Lung (tissue), 11 donors: ENCODE measurements at regions not wholly inside any gene's neighbourhood (a gene's known extent, or its start where the extent isn't known, plus 50 kb on each side); places are given as distances from the start of the nearest gene placed in this dataset.
"Not testable (repeated sequence)": the region's sequence is repeated elsewhere in the genome, so short reads cannot be mapped to it uniquely, and the experiment has no call there.

Source experiments
- ATAC-seq: fragments of 200-7000 bp; cut with Tn5 transposase; one replicate; pipeline ENCODE4 v1.9.1; 2020; ENCODE audit warnings: moderate number of reproducible peaks; ENCODE audit not compliant: insufficient read depth, low FRiP score
- DNase-seq, 3 donors: peaks; one replicate each; pipeline ENCODE4 v3.0.0-alpha.2; 2013 to 2017
- H3K27ac ChIP-seq, 2 donors: one replicate each; pipeline ENCODE4 v1.5.1; 2013; ENCODE audit warnings: mild to moderate bottlenecking in 2 of 2, moderate library complexity in 2 of 2, control low read depth in 1 of 2, inconsistent platforms in 1 of 2, low read depth in 1 of 2, low read length in 1 of 2
- H3K27me3 ChIP-seq, 3 donors: one replicate each; pipeline ENCODE4 v1.5.1; 2013; ENCODE audit warnings: low read length in 2 of 3; ENCODE audit not compliant: control insufficient read depth in 3 of 3, insufficient read depth in 3 of 3
- H3K36me3 ChIP-seq, 4 donors: one replicate each; pipeline ENCODE4 v1.5.1; 2013; ENCODE audit warnings: low read length in 4 of 4, mild to moderate bottlenecking in 1 of 4, moderate library complexity in 1 of 4; ENCODE audit not compliant: control insufficient read depth in 4 of 4, insufficient read depth in 4 of 4
- H3K4me1 ChIP-seq, 5 donors: one replicate each; pipeline ENCODE4 v1.5.1; 2013; ENCODE audit warnings: low read length in 5 of 5, mild to moderate bottlenecking in 2 of 5, moderate library complexity in 1 of 5; ENCODE audit not compliant: control insufficient read depth in 5 of 5, insufficient read depth in 5 of 5
- H3K4me3 ChIP-seq: one replicate; pipeline ENCODE4 v1.5.1; 2013; ENCODE audit warnings: mild to moderate bottlenecking, control low read depth, moderate library complexity
- H3K9ac ChIP-seq, 2 donors: one replicate each; pipeline ENCODE4 v1.5.1; 2013; ENCODE audit warnings: low read length in 2 of 2, control low read depth in 1 of 2; ENCODE audit not compliant: insufficient read depth in 1 of 2
- H3K9me3 ChIP-seq, 4 donors: one replicate each; pipeline ENCODE4 v1.5.1; 2013; ENCODE audit warnings: low read length in 3 of 4, mild to moderate bottlenecking in 1 of 4, moderate library complexity in 1 of 4; ENCODE audit not compliant: control insufficient read depth in 4 of 4, insufficient read depth in 3 of 4
- WGBS, 2 donors: extraction: QIAGEN DNeasy Blood & Tissue Kit; methylation state at CpG; one replicate each; pipeline ENCODE4 v1.1.7; 2013; 5-methylcytosine and 5-hydroxymethylcytosine counted together
- TF ChIP-seq, protein P1 (sequence below): IDR thresholded peaks from 2 replicates; pipeline ENCODE4 v1.5.1; 2012; ENCODE audit warnings: mild to moderate bottlenecking; ENCODE audit errors: control extremely low read depth, extremely low read depth
- donor health status: control.
- donor health status: control.
- donor health status: Bipolar disorder and iron deficiency.
- donor health status: healthy.
- donor health status: DM: yes; HTN: yes; CAD: no.

DNA sequence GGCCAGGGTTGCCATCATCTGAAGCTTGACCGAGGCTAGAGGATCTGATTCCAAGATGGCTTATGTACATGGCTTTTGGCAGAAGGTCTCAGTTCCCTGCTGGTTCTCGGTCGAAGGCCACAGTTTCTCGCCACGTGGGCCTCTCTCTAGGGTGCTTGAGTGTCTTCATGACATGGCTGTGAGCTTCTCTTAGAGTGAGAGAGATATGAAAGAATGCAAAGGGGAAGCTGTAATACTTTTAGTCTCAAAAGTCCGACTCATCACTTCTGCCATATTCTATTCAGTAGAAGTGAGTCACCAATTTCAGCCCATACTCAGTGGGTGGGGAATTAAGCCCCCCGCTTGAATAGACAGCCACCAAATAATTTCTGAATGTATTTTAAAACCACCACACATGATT lies 94.2 kb downstream of the UTRN start:
- Histone ChIP-seq H3K9me3 (no peaks in the 10 kb centered on the region), H3K4me3 (no peak overlapping the region), H3K4me1 (peaks cover 0 to 18% (median 2%) of the 10 kb centered on the region in 5 donors), H3K27me3 (no peaks in the 10 kb centered on the region), H3K36me3 (no peaks in the 10 kb centered on the region), H3K27ac (no peak overlapping the region), H3K9ac (no peak overlapping the region)
- ATAC-seq (no peak), DNase-seq (no peak)
- WGBS, 2 donors = 85 to 87% methylated on average over 7 of the region's 7 CpGs
- TF ChIP-seq, protein P1, sequence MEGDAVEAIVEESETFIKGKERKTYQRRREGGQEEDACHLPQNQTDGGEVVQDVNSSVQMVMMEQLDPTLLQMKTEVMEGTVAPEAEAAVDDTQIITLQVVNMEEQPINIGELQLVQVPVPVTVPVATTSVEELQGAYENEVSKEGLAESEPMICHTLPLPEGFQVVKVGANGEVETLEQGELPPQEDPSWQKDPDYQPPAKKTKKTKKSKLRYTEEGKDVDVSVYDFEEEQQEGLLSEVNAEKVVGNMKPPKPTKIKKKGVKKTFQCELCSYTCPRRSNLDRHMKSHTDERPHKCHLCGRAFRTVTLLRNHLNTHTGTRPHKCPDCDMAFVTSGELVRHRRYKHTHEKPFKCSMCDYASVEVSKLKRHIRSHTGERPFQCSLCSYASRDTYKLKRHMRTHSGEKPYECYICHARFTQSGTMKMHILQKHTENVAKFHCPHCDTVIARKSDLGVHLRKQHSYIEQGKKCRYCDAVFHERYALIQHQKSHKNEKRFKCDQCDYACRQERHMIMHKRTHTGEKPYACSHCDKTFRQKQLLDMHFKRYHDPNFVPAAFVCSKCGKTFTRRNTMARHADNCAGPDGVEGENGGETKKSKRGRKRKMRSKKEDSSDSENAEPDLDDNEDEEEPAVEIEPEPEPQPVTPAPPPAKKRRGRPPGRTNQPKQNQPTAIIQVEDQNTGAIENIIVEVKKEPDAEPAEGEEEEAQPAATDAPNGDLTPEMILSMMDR = no peak

DNA sequence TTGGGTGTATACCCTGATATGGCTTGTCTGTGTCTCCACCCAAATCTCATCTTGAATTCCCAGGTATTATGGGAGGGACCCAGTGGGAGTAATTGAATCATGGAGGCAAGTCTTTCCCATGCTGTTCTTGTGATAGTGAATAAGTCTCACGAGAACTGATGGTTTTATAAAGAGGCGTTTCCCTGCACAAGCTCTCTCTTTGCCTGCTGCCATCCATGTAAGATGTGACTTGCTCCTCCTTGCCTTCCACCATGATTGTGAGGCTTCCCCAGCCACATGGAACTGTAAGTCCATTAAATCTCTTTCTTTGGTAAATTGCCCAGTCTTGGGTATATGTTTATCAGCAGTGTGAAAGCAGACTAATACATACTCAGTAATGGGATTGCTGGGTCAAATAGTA lies 96.4 kb downstream of the UTRN start:
- not testable (repeated sequence) for H3K36me3 ChIP-seq, H3K27ac ChIP-seq, ATAC-seq, DNase-seq, H3K4me3 ChIP-seq, H3K9ac ChIP-seq, H3K9me3 ChIP-seq, H3K27me3 ChIP-seq
- WGBS, 2 donors = 95 to 96% methylated on average over 2 of the region's 2 CpGs
- H3K4me1 ChIP-seq = peaks cover 0 to 14% (median 0%) of the 10 kb centered on the region in 5 donors

DNA sequence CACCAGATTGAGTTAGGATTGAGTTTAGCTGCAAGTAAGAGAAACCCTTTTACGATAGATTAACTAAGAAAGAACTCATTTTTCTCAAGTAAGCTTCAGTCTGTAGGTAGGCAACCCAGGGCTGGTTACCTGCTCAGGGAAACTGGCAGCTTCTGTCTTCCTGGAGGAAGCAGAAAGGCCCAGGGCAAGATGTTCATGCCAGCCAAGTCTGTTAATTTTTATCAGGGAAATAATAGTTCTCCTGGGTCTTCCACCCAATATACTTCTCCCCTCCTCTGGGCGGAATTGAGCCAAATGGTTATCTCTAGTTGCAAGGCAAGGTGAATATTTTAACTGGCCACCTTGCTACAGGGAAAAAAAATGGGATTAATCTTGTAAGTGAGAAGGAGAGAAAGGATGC lies 98.2 kb downstream of the UTRN start:
- Histone ChIP-seq H3K9me3 (no peaks in the 10 kb centered on the region), H3K36me3 (no peaks in the 10 kb centered on the region), H3K4me1 (peaks cover 0 to 5% (median 0%) of the 10 kb centered on the region in 5 donors), H3K27me3 (no peaks in the 10 kb centered on the region), H3K4me3 (no peak overlapping the region), H3K27ac (no peak overlapping the region), H3K9ac (no peak overlapping the region)
- no peak for DNase-seq
- 99 to 100% methylated on average over 2 of the region's 2 CpGs for WGBS, 2 donors
- ATAC-seq = no peak
- TF ChIP-seq, protein P1 = no peak

DNA sequence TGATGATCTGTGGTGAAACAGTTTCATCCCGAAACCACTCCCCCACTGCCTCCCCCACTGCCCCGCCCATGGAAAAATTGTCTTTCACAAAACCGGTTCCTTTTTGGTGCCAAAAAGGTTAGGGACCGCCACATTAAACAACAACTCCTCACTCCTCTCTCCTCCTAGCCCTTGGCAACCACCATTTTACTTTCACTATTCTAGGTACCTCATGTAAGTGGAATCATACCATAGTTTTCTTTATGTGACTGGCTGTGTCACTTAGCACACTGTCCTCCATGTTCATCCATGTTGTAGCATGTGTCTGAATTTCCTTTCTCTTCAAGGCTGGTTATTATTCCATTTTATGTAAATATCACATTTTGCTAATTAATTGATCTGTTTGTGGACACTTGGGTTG lies 99.3 kb downstream of the UTRN start:
- H3K27ac ChIP-seq = no peak overlapping the region
- peaks cover 0 to 3% (median 0%) of the 10 kb centered on the region in 5 donors for H3K4me1 ChIP-seq
- TF ChIP-seq, protein P1 = no peak
- 94% methylated on average over 4 of the region's 4 CpGs for WGBS, 2 donors
- no peak for DNase-seq
- H3K4me3 ChIP-seq = no peak overlapping the region
- H3K9ac ChIP-seq = no peak overlapping the region
- no peaks in the 10 kb centered on the region for H3K36me3 ChIP-seq
- no peaks in the 10 kb centered on the region for H3K9me3 ChIP-seq
- H3K27me3 ChIP-seq = no peaks in the 10 kb centered on the region
- no peak for ATAC-seq

DNA sequence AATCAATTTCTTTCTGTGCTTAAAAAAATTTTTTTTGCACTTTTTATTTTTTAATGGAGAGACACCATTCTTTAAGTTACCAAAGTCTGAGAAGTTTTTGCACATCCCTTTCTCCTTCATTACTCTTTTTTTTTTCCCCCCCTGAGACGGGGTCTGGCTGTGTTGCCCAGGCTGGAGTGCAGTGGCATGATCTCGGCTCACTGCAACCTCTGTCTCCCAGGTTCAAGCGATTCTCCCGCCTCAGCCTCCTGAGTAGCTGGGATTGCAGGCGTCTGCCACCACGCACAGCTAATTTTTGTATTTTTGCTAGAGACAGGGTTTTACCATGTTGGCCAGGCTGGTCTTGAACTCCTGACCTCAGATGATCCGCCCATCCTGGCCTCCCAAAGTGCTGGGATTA lies 104.3 kb downstream of the UTRN start:
- not testable (repeated sequence) for H3K9me3 ChIP-seq, H3K36me3 ChIP-seq, H3K4me1 ChIP-seq, ATAC-seq, H3K27me3 ChIP-seq, H3K9ac ChIP-seq, H3K27ac ChIP-seq, H3K4me3 ChIP-seq, DNase-seq
- WGBS, 2 donors = 96 to 98% methylated on average over 7 of the region's 7 CpGs
